GM18868 (cell line): ENCODE measurements at regions not wholly inside any gene's neighbourhood (a gene's known extent, or its start where the extent isn't known, plus 50 kb on each side); places are given as distances from the start of the nearest gene placed in this dataset.
"Not testable (repeated sequence)": the region's sequence is repeated elsewhere in the genome, so short reads cannot be mapped to it uniquely, and the experiment has no call there.

ENCODE experiments used
- ATAC-seq: cut with Tn5 transposase; IDR thresholded peaks from one replicate; pipeline ENCODE4 v1.9.1; 2021; ENCODE audit warnings: mild to moderate bottlenecking, moderate library complexity; ENCODE audit not compliant: unreplicated experiment

GRCh38 chr14:101616202-101616601 lies 54.9 kb downstream of the DIO3 start:
- no peak for ATAC-seq

GRCh38 chr14:101619484-101619883 lies 58.2 kb downstream of the DIO3 start:
- no peak for ATAC-seq

GRCh38 chr14:101620031-101620788 lies 58.9 kb downstream of the DIO3 start:
- no peak for ATAC-seq

GRCh38 chr14:101620821-101621785 lies 59.8 kb downstream of the DIO3 start:
- ATAC-seq: no peak

GRCh38 chr14:101622251-101623076 lies 61.2 kb downstream of the DIO3 start:
- no peak for ATAC-seq

- no peak for ATAC-seq
Observed at GRCh38 chr14:101623077-101623372, 61.7 kb downstream of the DIO3 start.

GRCh38 chr14:101623685-101624444 lies 62.6 kb downstream of the DIO3 start:
- ATAC-seq: no peak

DNA sequence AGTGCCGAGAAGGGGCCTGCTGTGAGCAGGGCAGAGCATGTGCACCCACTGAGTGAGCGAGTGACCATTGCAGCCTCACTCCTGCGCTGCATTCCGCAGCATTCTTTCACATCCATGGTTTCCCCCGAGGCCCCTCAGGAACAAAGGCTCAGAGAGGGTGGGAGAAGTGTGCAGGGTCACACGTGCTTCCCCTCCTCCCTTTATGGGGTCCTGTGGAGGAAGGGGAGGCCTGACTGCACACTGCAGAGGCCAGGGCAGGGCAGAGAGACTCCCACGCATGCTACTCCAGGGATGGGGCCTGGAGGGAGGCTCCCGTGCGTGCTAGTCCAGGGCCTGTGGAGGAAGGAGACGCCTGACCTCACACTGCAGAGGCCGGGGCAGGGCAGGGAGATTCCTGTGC lies 63.2 kb downstream of the DIO3 start:
- ATAC-seq: no peak

- ATAC-seq: no peak
Observed at GRCh38 chr14:101625336-101626097, 64.2 kb downstream of the DIO3 start.

DNA sequence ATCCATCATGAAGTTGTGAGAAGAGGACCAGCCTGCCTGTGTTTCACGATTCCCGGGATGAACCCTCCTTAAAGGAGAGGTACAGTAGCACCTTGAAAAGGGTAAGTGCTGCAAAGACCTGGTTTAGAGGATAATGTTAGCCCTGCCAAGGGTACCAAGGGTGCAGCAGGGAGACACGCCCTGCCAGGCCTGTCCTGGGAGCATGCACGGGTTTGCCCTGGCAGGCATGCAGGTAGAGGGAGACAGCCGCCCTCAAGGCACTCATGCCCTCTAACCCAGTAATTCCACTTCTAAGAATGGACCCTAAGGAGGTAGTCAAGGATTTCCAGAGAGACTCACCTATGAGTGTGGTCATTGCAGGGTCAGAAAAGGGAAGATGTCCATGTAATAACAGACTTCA lies 65.0 kb downstream of the DIO3 start:
- ATAC-seq: no peak

- no peak for ATAC-seq
Observed at GRCh38 chr14:101627915-101628262, 66.6 kb downstream of the DIO3 start.

GRCh38 chr14:101628471-101628966 lies 67.2 kb downstream of the DIO3 start:
- ATAC-seq: peak; percentile 85

- no peak for ATAC-seq
Observed at GRCh38 chr14:101628975-101629374, 67.7 kb downstream of the DIO3 start.

DNA sequence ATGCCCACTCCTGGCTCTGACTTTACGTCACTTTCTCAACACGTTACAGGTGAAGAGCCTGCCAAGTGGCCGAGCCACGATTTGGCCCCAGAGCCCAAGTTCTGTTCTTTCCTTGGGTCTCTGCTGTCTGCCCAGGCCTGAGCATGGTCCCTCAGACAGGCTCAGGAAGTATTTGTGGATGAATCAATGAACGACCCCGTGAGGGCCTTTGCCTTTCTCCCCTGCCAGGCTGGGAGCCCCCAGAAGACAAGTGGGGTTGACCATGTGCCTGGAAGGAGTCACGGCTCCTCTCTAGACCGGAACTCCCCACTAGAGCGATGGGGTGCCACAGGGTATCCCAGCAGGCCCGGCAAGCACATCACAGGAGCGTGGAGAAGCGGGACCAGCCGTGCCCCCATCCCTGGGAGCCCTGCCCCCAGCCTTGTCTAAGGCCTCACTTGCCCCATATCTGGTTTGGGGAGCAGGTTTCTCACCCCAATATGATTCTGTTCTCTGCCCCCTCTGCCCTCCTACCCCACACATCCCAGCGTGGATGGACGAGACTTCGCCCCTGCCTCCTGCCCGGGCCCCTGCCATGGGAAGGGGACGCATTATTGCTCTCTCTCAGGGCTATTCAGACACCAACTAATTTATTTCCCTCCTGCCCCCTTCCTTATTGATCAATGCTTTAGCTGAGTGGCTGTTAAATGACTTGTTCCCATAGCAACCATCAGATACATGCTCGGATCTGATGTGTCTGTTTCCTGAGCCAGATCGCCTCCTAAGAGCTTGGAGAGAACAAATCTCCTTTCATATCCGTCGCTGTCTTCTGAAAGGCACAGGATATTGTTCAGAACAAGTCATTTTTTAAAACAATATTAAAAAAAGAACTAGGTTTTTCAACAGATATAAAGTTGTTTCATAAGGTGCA lies 69.0 kb downstream of the DIO3 start:
- no peak for ATAC-seq

- ATAC-seq: no peak
Observed at GRCh38 chr14:101631199-101631598, 69.9 kb downstream of the DIO3 start.

DNA sequence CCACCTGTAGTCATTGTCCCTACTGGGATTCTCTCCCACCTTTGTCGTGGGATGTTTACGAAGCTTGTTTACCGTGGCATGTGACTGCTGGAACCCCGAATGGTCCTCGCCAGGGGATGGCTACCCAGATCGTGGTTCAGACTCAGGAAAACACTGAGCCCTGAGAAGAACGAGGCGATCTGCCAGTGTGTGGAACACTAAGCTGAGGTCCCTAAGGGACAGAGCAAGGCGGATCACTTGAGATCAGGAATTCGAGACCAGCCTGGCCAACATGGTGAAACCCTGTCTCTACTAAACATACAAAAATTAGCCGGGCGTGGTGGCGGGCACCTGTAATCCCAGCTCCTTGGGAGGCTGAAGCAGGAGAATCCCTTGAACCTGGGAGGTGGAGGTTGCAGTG lies 70.7 kb downstream of the DIO3 start:
- ATAC-seq: not testable (repeated sequence)

- ATAC-seq: no peak
Observed at GRCh38 chr14:101632520-101632919, 71.2 kb downstream of the DIO3 start.

DNA sequence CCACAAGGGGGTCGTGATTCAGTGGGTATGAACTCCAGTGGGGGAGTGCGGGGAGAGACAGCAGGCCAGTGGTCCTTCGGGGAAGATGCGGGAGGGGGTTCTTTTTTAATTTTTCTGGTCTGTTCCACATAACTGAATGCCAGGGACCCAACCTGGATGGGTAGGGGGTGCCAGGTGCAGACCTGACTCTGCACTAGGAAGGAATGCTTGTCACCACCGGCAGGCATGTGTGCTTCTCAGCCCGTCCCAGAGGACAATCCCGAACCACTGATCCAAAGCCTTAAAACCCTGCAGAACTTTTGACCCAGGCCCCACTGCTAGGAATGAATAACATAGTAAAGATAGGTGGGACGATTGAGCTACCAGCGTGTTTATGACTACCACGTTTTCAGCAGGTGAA lies 72.0 kb downstream of the DIO3 start:
- ATAC-seq: no peak
